Neuronal stem cell (in vitro differentiated cells): ENCODE measurements at regions not wholly inside any gene's neighbourhood (a gene's known extent, or its start where the extent isn't known, plus 50 kb on each side); places are given as distances from the start of the nearest gene placed in this dataset.

ENCODE experiments used
- DNase-seq: peaks from one replicate; pipeline ENCODE4 v3.0.0-alpha.2; 2013; ENCODE audit warnings: low spot score
- H2AFZ ChIP-seq: one replicate; pipeline ENCODE4 v1.6.1; 2013; ENCODE audit warnings: mild to moderate bottlenecking, low read length, inconsistent platforms
- H2AK5ac ChIP-seq: 2 replicates; pipeline ENCODE4 v1.6.1; 2013; ENCODE audit warnings: low read depth, mild to moderate bottlenecking, inconsistent platforms, low read length, moderate library complexity, mixed read lengths
- H2BK120ac ChIP-seq: 2 replicates; pipeline ENCODE4 v1.6.1; 2013; ENCODE audit warnings: low read depth, mild to moderate bottlenecking, inconsistent platforms, low read length, moderate library complexity, mixed read lengths
- H2BK12ac ChIP-seq: one replicate; pipeline ENCODE4 v1.6.1; 2013; ENCODE audit warnings: low read length, inconsistent platforms
- H2BK15ac ChIP-seq: 2 replicates; pipeline ENCODE4 v1.6.1; 2013; ENCODE audit warnings: mild to moderate bottlenecking, low read length, inconsistent platforms, mixed read lengths
- H2BK5ac ChIP-seq: one replicate; pipeline ENCODE4 v1.6.1; 2013; ENCODE audit warnings: inconsistent platforms, mild to moderate bottlenecking, low read length, moderate library complexity
- H3K14ac ChIP-seq: one replicate; pipeline ENCODE4 v1.6.1; 2013; ENCODE audit warnings: low read length, inconsistent platforms
- H3K18ac ChIP-seq: 2 replicates; pipeline ENCODE4 v1.6.1; 2013; ENCODE audit warnings: low read length, inconsistent platforms
- H3K23ac ChIP-seq: 2 replicates; pipeline ENCODE4 v1.6.1; 2013; ENCODE audit warnings: low read depth, mild to moderate bottlenecking, mixed read lengths, low read length, inconsistent platforms; ENCODE audit not compliant: poor library complexity
- H3K27ac ChIP-seq: replicated peaks from 3 replicates; pipeline ENCODE4 v1.5.1; 2013; ENCODE audit warnings: low read length, inconsistent platforms
- H3K27me3 ChIP-seq, 3 experiments: 2 replicates each; pipeline ENCODE4 v1.6.1; 2013; ENCODE audit warnings: low read length in 3 of 3, mild to moderate bottlenecking in 2 of 3, inconsistent platforms in 1 of 3, low read depth in 1 of 3, mixed read lengths in 1 of 3, moderate library complexity in 1 of 3; ENCODE audit not compliant: control insufficient read depth in 3 of 3, insufficient read depth in 3 of 3
- H3K36me3 ChIP-seq, 2 donors: replicated peaks in 1 of 2; 2 replicates each; pipeline ENCODE4 v1.6.1; 2013; ENCODE audit warnings: low read length in 2 of 2; ENCODE audit not compliant: control insufficient read depth in 2 of 2, insufficient read depth in 2 of 2
- H3K4ac ChIP-seq: 2 replicates; pipeline ENCODE4 v1.6.1; 2013; ENCODE audit warnings: inconsistent platforms, mild to moderate bottlenecking, low read length, moderate library complexity
- H3K4me1 ChIP-seq, 2 donors: 1 replicate in 1 of 2; 2 replicates in 1 of 2; pipeline ENCODE4 v1.6.1; 2013; ENCODE audit warnings: low read length in 2 of 2, low read depth in 1 of 2; ENCODE audit not compliant: control insufficient read depth in 2 of 2, insufficient read depth in 1 of 2
- H3K4me2 ChIP-seq: one replicate; pipeline ENCODE4 v1.6.1; 2013; ENCODE audit warnings: mild to moderate bottlenecking, low read length, inconsistent platforms; ENCODE audit not compliant: insufficient read depth, poor library complexity, severe bottlenecking
- H3K4me3 ChIP-seq, 2 donors: 2 replicates each; pipeline ENCODE4 v1.5.1; 2013; ENCODE audit warnings: low read length in 2 of 2, mild to moderate bottlenecking in 2 of 2, inconsistent platforms in 1 of 2, moderate library complexity in 1 of 2
- H3K79me1 ChIP-seq: one replicate; pipeline ENCODE4 v1.6.1; 2013; ENCODE audit warnings: low read depth, mild to moderate bottlenecking, inconsistent platforms, low read length, moderate library complexity
- H3K9ac ChIP-seq: one replicate; pipeline ENCODE4 v1.6.1; 2013; ENCODE audit warnings: mild to moderate bottlenecking, low read depth, low read length, inconsistent platforms; ENCODE audit not compliant: poor library complexity
- H3K9me3 ChIP-seq, 2 donors: replicated peaks in 1 of 2; 2 replicates each; pipeline versions ENCODE3 to v1.6.1; 2013; ENCODE audit warnings: low read length in 2 of 2, mild to moderate bottlenecking in 2 of 2, inconsistent platforms in 1 of 2, low read depth in 1 of 2, mixed read lengths in 1 of 2, moderate library complexity in 1 of 2; ENCODE audit not compliant: control insufficient read depth in 2 of 2, insufficient read depth in 1 of 2
- H4K8ac ChIP-seq: one replicate; pipeline ENCODE4 v1.6.1; 2013; ENCODE audit warnings: low read depth, mild to moderate bottlenecking, inconsistent platforms, low read length, moderate library complexity
- H4K91ac ChIP-seq: one replicate; pipeline ENCODE4 v1.6.1; 2013; ENCODE audit warnings: low read length, low read depth, mild to moderate bottlenecking, inconsistent platforms; ENCODE audit not compliant: poor library complexity
- whole genome bisulfite sequencing, 2 donors: extraction: QIAGEN DNeasy Blood & Tissue Kit; methylation state at CpG; one replicate each; pipeline ENCODE4 v1.1.7; 2013; ENCODE audit warnings: missing lambda C conversion rate in 2 of 2, mixed read lengths in 1 of 2; ENCODE audit not compliant: insufficient read length in 2 of 2, insufficient replicate concordance in 1 of 2; ENCODE audit errors: extremely low coverage in 2 of 2; 5-methylcytosine and 5-hydroxymethylcytosine counted together

GRCh38 chr6:51396583-51396982 is 577.9 kb downstream of the TFAP2B start:
- Histone ChIP-seq H2BK120ac (no peak overlapping the region), H3K4me3 (no peak overlapping the region), H2BK15ac (no peak overlapping the region), H3K14ac (no peak overlapping the region), H3K9ac (no peak overlapping the region), H3K27ac (no peak overlapping the region), H2AK5ac (no peak overlapping the region), H4K8ac (no peak overlapping the region), H3K4ac (no peak overlapping the region), H3K23ac (no peak overlapping the region), H3K79me1 (no peaks in the 10 kb centered on the region), H3K4me2 (no peak overlapping the region), H3K4me1 (no peaks in the 10 kb centered on the region), H4K91ac (no peak overlapping the region), H3K27me3 (no peaks in the 10 kb centered on the region), H3K18ac (no peak overlapping the region), H2AFZ (no peak overlapping the region), H2BK12ac (no peak overlapping the region), H3K9me3 (no peaks in the 10 kb centered on the region), H3K36me3 (no peaks in the 10 kb centered on the region), H2BK5ac (no peak overlapping the region)
- DNase-seq: no peak

GRCh38 chr6:51398064-51398705 is 579.5 kb downstream of the TFAP2B start:
- H3K4me2 ChIP-seq: no peak overlapping the region
- H3K9me3 ChIP-seq: no peaks in the 10 kb centered on the region
- H2BK15ac ChIP-seq: no peak overlapping the region
- H3K4me1 ChIP-seq: no peaks in the 10 kb centered on the region
- no peak overlapping the region for H3K27ac ChIP-seq
- H3K14ac ChIP-seq: no peak overlapping the region
- H3K27me3 ChIP-seq: no peaks in the 10 kb centered on the region
- H3K4me3 ChIP-seq: no peak overlapping the region
- H3K36me3 ChIP-seq: no peaks in the 10 kb centered on the region
- no peak overlapping the region for H3K4ac ChIP-seq
- H3K18ac ChIP-seq: no peak overlapping the region
- H2AFZ ChIP-seq: no peak overlapping the region
- WGBS, 2 donors: no CpG with 5 or more reads among the region's 5 CpGs
- H4K91ac ChIP-seq: no peak overlapping the region
- no peak overlapping the region for H3K9ac ChIP-seq
- H3K79me1 ChIP-seq: no peaks in the 10 kb centered on the region
- DNase-seq: no peak
- no peak overlapping the region for H2BK120ac ChIP-seq
- no peak overlapping the region for H2BK5ac ChIP-seq
- H4K8ac ChIP-seq: no peak overlapping the region
- no peak overlapping the region for H2BK12ac ChIP-seq
- H2AK5ac ChIP-seq: no peak overlapping the region
- no peak overlapping the region for H3K23ac ChIP-seq

GRCh38 chr6:51398793-51399192 is 580.1 kb downstream of the TFAP2B start:
- H3K27ac ChIP-seq: no peak overlapping the region
- H2BK5ac ChIP-seq: no peak overlapping the region

GRCh38 chr6:51410453-51410852 is 591.8 kb downstream of the TFAP2B start:
- DNase-seq: no peak
- H3K27ac ChIP-seq: no peak overlapping the region
- no CpG with 5 or more reads among the region's 25 CpGs for WGBS, 2 donors
- no peaks in the 10 kb centered on the region for H3K4me1 ChIP-seq
- H4K91ac ChIP-seq: no peak overlapping the region
- no peak overlapping the region for H2BK120ac ChIP-seq
- no peak overlapping the region for H3K23ac ChIP-seq
- no peak overlapping the region for H3K4ac ChIP-seq
- no peak overlapping the region for H2AFZ ChIP-seq
- no peak overlapping the region for H3K18ac ChIP-seq
- no peaks in the 10 kb centered on the region for H3K36me3 ChIP-seq
- H2BK12ac ChIP-seq: no peak overlapping the region
- no peak overlapping the region for H2AK5ac ChIP-seq
- H4K8ac ChIP-seq: no peak overlapping the region
- H3K4me3 ChIP-seq: no peak overlapping the region
- no peak overlapping the region for H2BK15ac ChIP-seq
- H3K9me3 ChIP-seq: no peaks in the 10 kb centered on the region
- no peak overlapping the region for H3K14ac ChIP-seq
- H2BK5ac ChIP-seq: no peak overlapping the region
- H3K4me2 ChIP-seq: no peak overlapping the region
- H3K9ac ChIP-seq: no peak overlapping the region
- H3K27me3 ChIP-seq: no peaks in the 10 kb centered on the region
- H3K79me1 ChIP-seq: no peaks in the 10 kb centered on the region

More at GRCh38 chr6:51398793-51399192, 580.1 kb downstream of the TFAP2B start:
- no peak for DNase-seq
- no peak overlapping the region for H4K91ac ChIP-seq
- no peak overlapping the region for H2AFZ ChIP-seq
- no peak overlapping the region for H3K9ac ChIP-seq
- H2BK120ac ChIP-seq: no peak overlapping the region
- no peak overlapping the region for H3K23ac ChIP-seq
- no peaks in the 10 kb centered on the region for H3K9me3 ChIP-seq
- no peak overlapping the region for H2BK15ac ChIP-seq
- H2BK12ac ChIP-seq: no peak overlapping the region
- no peak overlapping the region for H3K18ac ChIP-seq
- no peaks in the 10 kb centered on the region for H3K79me1 ChIP-seq
- no peaks in the 10 kb centered on the region for H3K4me1 ChIP-seq
- H3K27me3 ChIP-seq: no peaks in the 10 kb centered on the region
- no peak overlapping the region for H4K8ac ChIP-seq
- H3K36me3 ChIP-seq: no peaks in the 10 kb centered on the region
- no peak overlapping the region for H3K4me3 ChIP-seq
- no peak overlapping the region for H3K14ac ChIP-seq
- H3K4ac ChIP-seq: no peak overlapping the region
- no CpG with 5 or more reads among the region's 5 CpGs for WGBS, 2 donors
- H2AK5ac ChIP-seq: no peak overlapping the region
- H3K4me2 ChIP-seq: no peak overlapping the region
